ENCODE measurements at regions not wholly inside any gene's neighbourhood (a gene's known extent, or its start where the extent isn't known, plus 50 kb on each side); places are given as distances from the start of the nearest gene placed in this dataset.

DNA sequence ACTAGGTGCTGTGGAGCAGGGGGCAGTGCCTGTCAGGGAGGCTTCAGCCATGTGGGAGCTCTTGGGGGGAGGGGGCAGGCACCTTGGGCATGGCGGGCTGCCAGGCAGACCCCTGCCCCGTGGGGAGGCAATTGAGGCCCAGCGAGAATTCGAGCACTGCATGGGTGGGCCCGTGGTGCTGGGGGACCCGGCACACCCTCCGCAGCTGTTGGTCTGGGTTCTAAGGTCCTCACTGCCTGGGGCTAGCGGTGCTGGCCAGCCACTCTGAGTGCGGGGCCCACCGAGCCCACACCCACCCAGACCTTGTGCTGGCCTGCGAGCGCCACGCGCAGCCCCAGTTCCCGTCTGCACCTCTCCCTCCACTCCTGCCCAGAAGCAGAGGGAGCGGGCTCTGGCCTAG, 835.5 kb upstream of the CNTN5 start:
- no peaks in the 10 kb centered on the region for H3K79me1 ChIP-seq (ENCODE audit: low read depth in 1 of 2, low read length in 2 of 2)
- H3K9me3 ChIP-seq (ENCODE audit: control insufficient read depth, insufficient read depth, low read length): peaks cover 9% of the 10 kb centered on the region; the same call in 1 of the 2 replicates
- H3K14ac ChIP-seq (replicated peaks; ENCODE audit: low read depth, low read length): no peak overlapping the region
- CTCF ChIA-PET: no interaction called here
- no peak overlapping the region for H3K27ac ChIP-seq (ENCODE audit: insufficient read depth, low read length)
- no peaks in the 10 kb centered on the region for H4K20me1 ChIP-seq (ENCODE audit: insufficient read depth, low read length)
- TF ChIP-seq NFE2L2 (IDR thresholded peaks at IDR 0.05; ENCODE audit: low read depth, low read length) (no peak), FOS (IDR thresholded peaks at IDR 0.05; ENCODE audit: low read depth, low read length) (no peak), CHD1 (IDR thresholded peaks at IDR 0.05; ENCODE audit: low read depth, low read length) (no peak), CEBPB (IDR thresholded peaks at IDR 0.05; ENCODE audit: low read depth, low read length) (no peak), MAFK (IDR thresholded peaks at IDR 0.05; ENCODE audit: low read depth, low read length) (no peak), MXI1 (IDR thresholded peaks at IDR 0.05; ENCODE audit: borderline replicate concordance, low read depth, low read length) (no peak), RAD21 (IDR thresholded peaks at IDR 0.05; ENCODE audit: low read length) (no peak), RFX5 (IDR thresholded peaks at IDR 0.05; ENCODE audit: low read depth, low read length) (no peak), POLR2A (IDR thresholded peaks at IDR 0.05; ENCODE audit: low read depth, low read length) (no peak), MAZ (IDR thresholded peaks at IDR 0.05; ENCODE audit: borderline replicate concordance, low read depth, low read length) (no peak), RCOR1 (IDR thresholded peaks at IDR 0.05; ENCODE audit: insufficient replicate concordance, low read length) (no peak), BHLHE40 (IDR thresholded peaks at IDR 0.05; ENCODE audit: low read depth, low read length) (no peak), SMC3 (IDR thresholded peaks at IDR 0.05; ENCODE audit: low read depth, low read length) (no peak)
- TF ChIP-seq, protein P1, sequence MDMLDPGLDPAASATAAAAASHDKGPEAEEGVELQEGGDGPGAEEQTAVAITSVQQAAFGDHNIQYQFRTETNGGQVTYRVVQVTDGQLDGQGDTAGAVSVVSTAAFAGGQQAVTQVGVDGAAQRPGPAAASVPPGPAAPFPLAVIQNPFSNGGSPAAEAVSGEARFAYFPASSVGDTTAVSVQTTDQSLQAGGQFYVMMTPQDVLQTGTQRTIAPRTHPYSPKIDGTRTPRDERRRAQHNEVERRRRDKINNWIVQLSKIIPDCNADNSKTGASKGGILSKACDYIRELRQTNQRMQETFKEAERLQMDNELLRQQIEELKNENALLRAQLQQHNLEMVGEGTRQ (IDR thresholded peaks at IDR 0.05; ENCODE audit: low read depth, low read length): no peak
- TF ChIP-seq, protein P2, sequence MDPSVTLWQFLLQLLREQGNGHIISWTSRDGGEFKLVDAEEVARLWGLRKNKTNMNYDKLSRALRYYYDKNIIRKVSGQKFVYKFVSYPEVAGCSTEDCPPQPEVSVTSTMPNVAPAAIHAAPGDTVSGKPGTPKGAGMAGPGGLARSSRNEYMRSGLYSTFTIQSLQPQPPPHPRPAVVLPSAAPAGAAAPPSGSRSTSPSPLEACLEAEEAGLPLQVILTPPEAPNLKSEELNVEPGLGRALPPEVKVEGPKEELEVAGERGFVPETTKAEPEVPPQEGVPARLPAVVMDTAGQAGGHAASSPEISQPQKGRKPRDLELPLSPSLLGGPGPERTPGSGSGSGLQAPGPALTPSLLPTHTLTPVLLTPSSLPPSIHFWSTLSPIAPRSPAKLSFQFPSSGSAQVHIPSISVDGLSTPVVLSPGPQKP (IDR thresholded peaks at IDR 0.05; ENCODE audit: borderline replicate concordance, low read depth, low read length): no peak
- TF ChIP-seq, protein P3, sequence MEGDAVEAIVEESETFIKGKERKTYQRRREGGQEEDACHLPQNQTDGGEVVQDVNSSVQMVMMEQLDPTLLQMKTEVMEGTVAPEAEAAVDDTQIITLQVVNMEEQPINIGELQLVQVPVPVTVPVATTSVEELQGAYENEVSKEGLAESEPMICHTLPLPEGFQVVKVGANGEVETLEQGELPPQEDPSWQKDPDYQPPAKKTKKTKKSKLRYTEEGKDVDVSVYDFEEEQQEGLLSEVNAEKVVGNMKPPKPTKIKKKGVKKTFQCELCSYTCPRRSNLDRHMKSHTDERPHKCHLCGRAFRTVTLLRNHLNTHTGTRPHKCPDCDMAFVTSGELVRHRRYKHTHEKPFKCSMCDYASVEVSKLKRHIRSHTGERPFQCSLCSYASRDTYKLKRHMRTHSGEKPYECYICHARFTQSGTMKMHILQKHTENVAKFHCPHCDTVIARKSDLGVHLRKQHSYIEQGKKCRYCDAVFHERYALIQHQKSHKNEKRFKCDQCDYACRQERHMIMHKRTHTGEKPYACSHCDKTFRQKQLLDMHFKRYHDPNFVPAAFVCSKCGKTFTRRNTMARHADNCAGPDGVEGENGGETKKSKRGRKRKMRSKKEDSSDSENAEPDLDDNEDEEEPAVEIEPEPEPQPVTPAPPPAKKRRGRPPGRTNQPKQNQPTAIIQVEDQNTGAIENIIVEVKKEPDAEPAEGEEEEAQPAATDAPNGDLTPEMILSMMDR (conservative IDR thresholded peaks at IDR 0.05; ENCODE audit: low read depth, low read length): no peak
- no peak overlapping the region for H4K91ac ChIP-seq (ENCODE audit: insufficient read depth, low read depth, low read length)
- dilution Hi-C loops (cut with HindIII; ENCODE audit: low sequenced_read_pairs, unreplicated experiment): no loop called here
- H3K4me1 ChIP-seq (ENCODE audit: control insufficient read depth, insufficient read depth, low read length): no peaks in the 10 kb centered on the region
- H3K4me2 ChIP-seq (ENCODE audit: low read depth, low read length): no peak overlapping the region
- no peak overlapping the region for H3K4me3 ChIP-seq (ENCODE audit: insufficient read depth, low read depth, low read length)
- BruUV-seq (replicated peaks): no TSS peak
- intact Hi-C loops (cut with micrococcal nuclease): no loop called here
- no peak overlapping the region for H2BK15ac ChIP-seq (ENCODE audit: low read depth, low read length)
- no peak overlapping the region for H4K8ac ChIP-seq (ENCODE audit: low read depth in 2 of 2, low read length in 2 of 2)
- no CpG with 5 or more reads among the region's 16 CpGs for WGBS, 2 experiments (ENCODE audit: extremely low coverage in 2 of 2, insufficient read length in 1 of 2)
- no peak overlapping the region for H3K4ac ChIP-seq (ENCODE audit: low read depth, low read length)
- DNase-seq: no peak
- no peak overlapping the region for H2AFZ ChIP-seq (replicated peaks; ENCODE audit: low read length, poor library complexity)
- H4K5ac ChIP-seq (ENCODE audit: low read depth, low read length): no peak overlapping the region
- H3K18ac ChIP-seq (ENCODE audit: low read depth, low read length): no peak overlapping the region
- no peaks in the 10 kb centered on the region for H3K9me1 ChIP-seq (ENCODE audit: insufficient read depth, low read length)
- H2AK5ac ChIP-seq (ENCODE audit: low read depth, low read length): no peak overlapping the region
- H2AK9ac ChIP-seq (replicated peaks; ENCODE audit: low read depth, low read length, poor library complexity): peak overlapping the region; percentile 28
- no peak for ATAC-seq (ENCODE audit: low read depth)
- no peak overlapping the region for H2BK120ac ChIP-seq (ENCODE audit: low read depth, low read length)
- H3K27me3 ChIP-seq (ENCODE audit: control insufficient read depth, insufficient read depth, low read length): no peaks in the 10 kb centered on the region
- POLR2A ChIA-PET (ENCODE audit: unreplicated experiment): no interaction called here
- no peak overlapping the region for H2BK20ac ChIP-seq (ENCODE audit: low read depth, low read length)
- no peak overlapping the region for H3K56ac ChIP-seq (ENCODE audit: extremely low read depth, insufficient read depth, low read length)
- no peak overlapping the region for H2BK5ac ChIP-seq (ENCODE audit: low read depth, low read length, poor library complexity, severe bottlenecking)
- no peaks in the 10 kb centered on the region for H3K36me3 ChIP-seq (ENCODE audit: control insufficient read depth, insufficient read depth, low read length)
- no peak overlapping the region for H3K9ac ChIP-seq (ENCODE audit: low read depth, low read length)
- no peak overlapping the region for H3K23ac ChIP-seq (ENCODE audit: low read depth, low read length)
- in situ Hi-C loops (cut with MboI; ENCODE audit: low sequenced_read_pairs): no loop called here

Measured in IMR-90 (cell line).